ENCODE measurements at regions not wholly inside any gene's neighbourhood (a gene's known extent, or its start where the extent isn't known, plus 50 kb on each side); places are given as distances from the start of the nearest gene placed in this dataset.
A peak's percentile ranks its signal among the peaks of the same experiment; 100 is the strongest.

DNA sequence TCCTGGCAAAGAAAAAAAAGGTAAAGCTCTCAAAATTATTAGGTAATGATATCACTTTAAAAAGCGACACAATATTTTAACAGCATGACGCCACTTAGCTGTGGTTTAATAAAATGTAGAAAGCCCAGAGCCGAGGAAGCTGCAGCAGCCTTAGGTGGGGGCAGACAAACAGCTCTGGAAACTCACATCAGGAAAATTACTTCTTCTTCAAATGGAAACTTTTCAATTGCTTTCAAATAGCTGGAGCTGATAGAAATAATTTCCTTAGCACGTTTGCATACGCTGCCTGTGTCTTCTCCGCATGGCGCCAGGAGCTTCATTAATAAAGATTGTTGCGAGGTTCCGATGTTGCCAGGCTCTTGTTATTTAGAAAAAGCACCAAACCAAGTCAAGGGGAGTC lies 835.3 kb upstream of the EEF2KMT start (continued):
- TF ChIP-seq, protein P1, sequence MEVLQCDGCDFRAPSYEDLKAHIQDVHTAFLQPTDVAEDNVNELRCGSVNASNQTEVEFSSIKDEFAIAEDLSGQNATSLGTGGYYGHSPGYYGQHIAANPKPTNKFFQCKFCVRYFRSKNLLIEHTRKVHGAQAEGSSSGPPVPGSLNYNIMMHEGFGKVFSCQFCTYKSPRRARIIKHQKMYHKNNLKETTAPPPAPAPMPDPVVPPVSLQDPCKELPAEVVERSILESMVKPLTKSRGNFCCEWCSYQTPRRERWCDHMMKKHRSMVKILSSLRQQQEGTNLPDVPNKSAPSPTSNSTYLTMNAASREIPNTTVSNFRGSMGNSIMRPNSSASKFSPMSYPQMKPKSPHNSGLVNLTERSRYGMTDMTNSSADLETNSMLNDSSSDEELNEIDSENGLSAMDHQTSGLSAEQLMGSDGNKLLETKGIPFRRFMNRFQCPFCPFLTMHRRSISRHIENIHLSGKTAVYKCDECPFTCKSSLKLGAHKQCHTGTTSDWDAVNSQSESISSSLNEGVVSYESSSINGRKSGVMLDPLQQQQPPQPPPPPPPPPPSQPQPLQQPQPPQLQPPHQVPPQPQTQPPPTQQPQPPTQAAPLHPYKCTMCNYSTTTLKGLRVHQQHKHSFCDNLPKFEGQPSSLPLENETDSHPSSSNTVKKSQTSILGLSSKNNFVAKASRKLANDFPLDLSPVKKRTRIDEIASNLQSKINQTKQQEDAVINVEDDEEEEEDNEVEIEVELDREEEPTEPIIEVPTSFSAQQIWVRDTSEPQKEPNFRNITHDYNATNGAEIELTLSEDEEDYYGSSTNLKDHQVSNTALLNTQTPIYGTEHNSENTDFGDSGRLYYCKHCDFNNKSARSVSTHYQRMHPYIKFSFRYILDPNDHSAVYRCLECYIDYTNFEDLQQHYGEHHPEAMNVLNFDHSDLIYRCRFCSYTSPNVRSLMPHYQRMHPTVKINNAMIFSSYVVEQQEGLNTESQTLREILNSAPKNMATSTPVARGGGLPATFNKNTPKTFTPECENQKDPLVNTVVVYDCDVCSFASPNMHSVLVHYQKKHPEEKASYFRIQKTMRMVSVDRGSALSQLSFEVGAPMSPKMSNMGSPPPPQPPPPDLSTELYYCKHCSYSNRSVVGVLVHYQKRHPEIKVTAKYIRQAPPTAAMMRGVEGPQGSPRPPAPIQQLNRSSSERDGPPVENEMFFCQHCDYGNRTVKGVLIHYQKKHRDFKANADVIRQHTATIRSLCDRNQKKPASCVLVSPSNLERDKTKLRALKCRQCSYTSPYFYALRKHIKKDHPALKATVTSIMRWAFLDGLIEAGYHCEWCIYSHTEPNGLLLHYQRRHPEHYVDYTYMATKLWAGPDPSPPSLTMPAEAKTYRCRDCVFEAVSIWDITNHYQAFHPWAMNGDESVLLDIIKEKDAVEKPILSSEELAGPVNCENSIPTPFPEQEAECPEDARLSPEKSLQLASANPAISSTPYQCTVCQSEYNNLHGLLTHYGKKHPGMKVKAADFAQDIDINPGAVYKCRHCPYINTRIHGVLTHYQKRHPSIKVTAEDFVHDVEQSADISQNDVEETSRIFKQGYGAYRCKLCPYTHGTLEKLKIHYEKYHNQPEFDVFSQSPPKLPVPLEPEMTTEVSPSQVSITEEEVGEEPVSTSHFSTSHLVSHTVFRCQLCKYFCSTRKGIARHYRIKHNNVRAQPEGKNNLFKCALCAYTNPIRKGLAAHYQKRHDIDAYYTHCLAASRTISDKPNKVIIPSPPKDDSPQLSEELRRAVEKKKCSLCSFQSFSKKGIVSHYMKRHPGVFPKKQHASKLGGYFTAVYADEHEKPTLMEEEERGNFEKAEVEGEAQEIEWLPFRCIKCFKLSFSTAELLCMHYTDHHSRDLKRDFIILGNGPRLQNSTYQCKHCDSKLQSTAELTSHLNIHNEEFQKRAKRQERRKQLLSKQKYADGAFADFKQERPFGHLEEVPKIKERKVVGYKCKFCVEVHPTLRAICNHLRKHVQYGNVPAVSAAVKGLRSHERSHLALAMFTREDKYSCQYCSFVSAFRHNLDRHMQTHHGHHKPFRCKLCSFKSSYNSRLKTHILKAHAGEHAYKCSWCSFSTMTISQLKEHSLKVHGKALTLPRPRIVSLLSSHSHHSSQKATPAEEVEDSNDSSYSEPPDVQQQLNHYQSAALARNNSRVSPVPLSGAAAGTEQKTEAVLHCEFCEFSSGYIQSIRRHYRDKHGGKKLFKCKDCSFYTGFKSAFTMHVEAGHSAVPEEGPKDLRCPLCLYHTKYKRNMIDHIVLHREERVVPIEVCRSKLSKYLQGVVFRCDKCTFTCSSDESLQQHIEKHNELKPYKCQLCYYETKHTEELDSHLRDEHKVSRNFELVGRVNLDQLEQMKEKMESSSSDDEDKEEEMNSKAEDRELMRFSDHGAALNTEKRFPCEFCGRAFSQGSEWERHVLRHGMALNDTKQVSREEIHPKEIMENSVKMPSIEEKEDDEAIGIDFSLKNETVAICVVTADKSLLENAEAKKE (CRISPR knock-in tag; IDR thresholded peaks at IDR 0.05): no peak

DNA sequence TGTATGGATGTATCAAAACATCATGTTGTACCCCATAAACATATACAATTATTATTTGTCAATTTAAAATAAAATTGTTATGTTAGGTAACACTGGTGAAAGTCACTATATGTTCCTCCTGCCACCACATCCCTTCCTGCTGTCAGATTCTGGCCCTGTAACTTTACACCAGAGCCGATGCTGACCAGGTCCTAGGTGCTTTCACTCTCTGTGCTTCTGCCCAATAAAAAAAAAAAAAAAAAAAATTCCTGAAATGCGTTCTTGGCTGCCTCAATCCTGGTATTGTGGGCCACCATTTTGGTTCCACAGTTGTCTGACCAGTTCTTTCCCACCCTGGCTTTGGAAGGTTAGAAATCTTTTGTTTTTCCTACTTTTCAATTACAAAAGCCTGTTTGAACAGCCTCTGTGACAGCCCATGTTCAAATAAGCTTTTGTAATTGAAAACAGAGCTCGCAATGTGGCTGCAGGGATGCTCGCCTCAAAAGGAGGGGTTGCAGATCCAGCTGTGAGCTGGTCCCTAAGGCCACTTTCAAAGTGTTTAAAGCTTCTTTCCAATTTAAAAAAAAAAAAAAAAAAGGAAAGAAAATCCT lies 831.0 kb upstream of the EEF2KMT start:
- H3K36me3 Mint-ChIP-seq (ENCODE audit: low read depth): peaks cover 8% of the 10 kb centered on the region
- H4K20me1 ChIP-seq (replicated peaks; ENCODE audit: insufficient read depth): no peaks in the 10 kb centered on the region
- peak; percentile 83 for DNase-seq (ENCODE audit: low spot score)
- H3K27me3 ChIP-seq (ENCODE audit: insufficient read depth): peaks cover 17% of the 10 kb centered on the region
- H3K4me3 Mint-ChIP-seq: peak overlapping the region; percentile 39; the same call in 2 of the 3 replicates
- no peak overlapping the region for H3K4me3 ChIP-seq
- no peak overlapping the region for H2AFZ ChIP-seq
- H3K27me3 Mint-ChIP-seq (ENCODE audit: insufficient read depth, low read depth, poor library complexity): peaks cover 25% of the 10 kb centered on the region
- H3K9me3 Mint-ChIP-seq: peaks cover 10% of the 10 kb centered on the region; the same call in 2 of the 3 replicates
- peaks cover 33% of the 10 kb centered on the region for H3K4me1 ChIP-seq (ENCODE audit: insufficient read depth)
- H3K36me3 ChIP-seq (ENCODE audit: insufficient read depth): no peaks in the 10 kb centered on the region
- no peak overlapping the region for H3K4me2 ChIP-seq
- peak overlapping the region; percentile 1; the same call in 1 of the 2 replicates for H3K27ac ChIP-seq (ENCODE audit: low read depth)
- TF ChIP-seq CREB1 (CRISPR knock-in tag; IDR thresholded peaks at IDR 0.05; ENCODE audit: low read depth) (peak; percentile 19; the same call in 1 of the 2 replicates), EZH2phosphoT487 (IDR thresholded peaks at IDR 0.05; ENCODE audit: unreplicated experiment) (no peak)
- TF ChIP-seq, protein P1 (CRISPR knock-in tag; IDR thresholded peaks at IDR 0.05): peak; percentile 82; the same call in 1 of the 2 replicates
- H3K27ac Mint-ChIP-seq: peak overlapping the region; percentile 68; the same call in 1 of the 2 replicates
- no peaks in the 10 kb centered on the region for H3K79me2 ChIP-seq (replicated peaks; ENCODE audit: insufficient read depth)
- 0 out of 2 replicates have a peak, but pooled peaks cover 4% of the 10 kb centered on the region for H3K9me2 ChIP-seq (ENCODE audit: insufficient read depth)
- peak; percentile 84 for ATAC-seq
- peaks cover 68% of the 10 kb centered on the region for H3K4me1 Mint-ChIP-seq
- 0 out of 2 replicates have a peak, but pooled peaks cover 4% of the 10 kb centered on the region for H3F3A ChIP-seq (replicated peaks; ENCODE audit: low read depth)
